Mesothelial cell of epicardium (in vitro differentiated cells): ENCODE measurements at regions not wholly inside any gene's neighbourhood (a gene's known extent, or its start where the extent isn't known, plus 50 kb on each side); places are given as distances from the start of the nearest gene placed in this dataset.

ENCODE experiments used
- DNase-seq, 2 experiments: peaks; one replicate each; pipeline ENCODE4 v3.0.0; 2021; ENCODE audit warnings: low spot score in 2 of 2; ENCODE audit not compliant: unreplicated experiment in 2 of 2
- H3K27ac Mint-ChIP-seq: 2 replicates; pipeline ENCODE4 v1.8.0; 2021; ENCODE audit warnings: mixed read lengths
- H3K27me3 Mint-ChIP-seq: 2 replicates; pipeline ENCODE4 v1.8.0; 2021; ENCODE audit warnings: low read depth, mixed read lengths
- H3K36me3 Mint-ChIP-seq: 2 replicates; pipeline ENCODE4 v1.8.0; 2021; ENCODE audit warnings: mixed read lengths
- H3K4me1 Mint-ChIP-seq: 2 replicates; pipeline ENCODE4 v1.8.0; 2021; ENCODE audit warnings: mixed read lengths
- H3K4me3 Mint-ChIP-seq: 2 replicates; pipeline ENCODE4 v1.8.0; 2021; ENCODE audit warnings: mild to moderate bottlenecking, moderate library complexity, mixed read lengths
- H3K9me3 Mint-ChIP-seq: 2 replicates; pipeline ENCODE4 v1.8.0; 2021; ENCODE audit warnings: mixed read lengths
- CTCF ChIP-seq: fragments of 200-600 bp; sonication (generic); IDR thresholded peaks from one replicate; pipeline ENCODE4 v1.5.0; 2021; ENCODE audit warnings: antibody characterized with exemption; ENCODE audit not compliant: unreplicated experiment

- Mint-ChIP-seq H3K4me3 (no peak overlapping the region), H3K36me3 (no peaks in the 10 kb centered on the region), H3K27me3 (no peaks in the 10 kb centered on the region), H3K9me3 (no peaks in the 10 kb centered on the region), H3K4me1 (peaks cover 23% of the 10 kb centered on the region), H3K27ac (no peak overlapping the region)
- TF ChIP-seq CTCF: no peak
- DNase-seq: no peak
Observed at GRCh38 chr10:130489891-130490290, 353.7 kb downstream of the GLRX3 start.

- H3K36me3 Mint-ChIP-seq: no peaks in the 10 kb centered on the region
- peaks cover 23% of the 10 kb centered on the region for H3K4me1 Mint-ChIP-seq
- H3K9me3 Mint-ChIP-seq: no peaks in the 10 kb centered on the region
- H3K4me3 Mint-ChIP-seq: no peak overlapping the region
- no peak for TF ChIP-seq CTCF
- H3K27me3 Mint-ChIP-seq: no peaks in the 10 kb centered on the region
- peak in 1 of 2 experiments; percentile 37 for DNase-seq
- H3K27ac Mint-ChIP-seq: peak overlapping the region; percentile 28
Observed at GRCh38 chr10:130491011-130491692, 355.0 kb downstream of the GLRX3 start.

DNA sequence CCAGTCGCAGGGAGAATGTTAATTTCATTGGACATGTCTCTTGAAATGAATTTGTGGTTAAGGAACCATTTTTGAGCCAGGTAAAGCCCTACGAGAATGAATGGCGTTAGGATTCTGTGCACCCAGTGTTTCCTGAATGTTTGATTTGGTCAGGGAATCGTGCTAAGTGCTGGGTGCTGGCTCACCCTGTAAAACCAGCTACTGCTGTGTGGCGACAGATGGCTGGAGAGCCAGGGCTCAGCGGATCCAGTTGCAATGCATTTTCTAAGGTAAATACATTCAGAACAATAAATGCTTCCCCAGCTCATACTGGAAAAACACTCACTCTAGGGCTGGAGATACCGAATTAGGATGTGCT is 355.5 kb downstream of the GLRX3 start:
- H3K4me1 Mint-ChIP-seq: peaks cover 23% of the 10 kb centered on the region
- H3K27ac Mint-ChIP-seq: no peak overlapping the region
- no peak overlapping the region for H3K4me3 Mint-ChIP-seq
- H3K27me3 Mint-ChIP-seq: no peaks in the 10 kb centered on the region
- DNase-seq: peak in 1 of 2 experiments; percentile 36
- H3K36me3 Mint-ChIP-seq: no peaks in the 10 kb centered on the region
- TF ChIP-seq CTCF: no peak
- no peaks in the 10 kb centered on the region for H3K9me3 Mint-ChIP-seq

GRCh38 chr10:130492266-130492934 is 356.2 kb downstream of the GLRX3 start:
- Mint-ChIP-seq H3K4me1 (peaks cover 23% of the 10 kb centered on the region), H3K27ac (no peak overlapping the region), H3K4me3 (no peak overlapping the region), H3K9me3 (no peaks in the 10 kb centered on the region), H3K36me3 (no peaks in the 10 kb centered on the region), H3K27me3 (no peaks in the 10 kb centered on the region)
- DNase-seq: peak in 1 of 2 experiments; percentile 35
- no peak for TF ChIP-seq CTCF

DNA sequence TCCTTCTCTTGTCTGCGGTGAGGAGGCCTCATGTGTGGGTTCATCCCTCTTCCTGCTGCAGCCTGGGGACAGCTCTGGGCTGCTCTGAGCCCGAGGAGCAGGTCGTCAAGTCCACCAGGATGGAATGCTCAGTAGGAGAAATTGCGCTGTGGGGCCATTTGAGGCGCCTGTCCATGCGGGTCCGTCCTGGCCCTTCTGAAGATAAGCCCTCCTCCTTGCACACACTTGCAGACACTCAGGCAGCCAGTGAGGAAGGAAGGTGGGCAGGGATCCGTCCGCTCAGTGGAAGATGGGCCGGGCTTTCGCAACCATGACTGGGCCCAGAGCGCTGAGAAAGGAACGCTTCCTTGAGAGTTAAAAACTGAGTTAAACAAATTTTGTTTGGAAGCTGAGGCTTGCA is 356.8 kb downstream of the GLRX3 start:
- DNase-seq: no peak
- no peak overlapping the region for H3K27ac Mint-ChIP-seq
- no peaks in the 10 kb centered on the region for H3K36me3 Mint-ChIP-seq
- H3K4me1 Mint-ChIP-seq: peaks cover 23% of the 10 kb centered on the region
- H3K4me3 Mint-ChIP-seq: no peak overlapping the region
- H3K27me3 Mint-ChIP-seq: no peaks in the 10 kb centered on the region
- TF ChIP-seq CTCF: no peak
- H3K9me3 Mint-ChIP-seq: no peaks in the 10 kb centered on the region
